NCI-H774 (cell line): ENCODE measurements at regions not wholly inside any gene's neighbourhood (a gene's known extent, or its start where the extent isn't known, plus 50 kb on each side); places are given as distances from the start of the nearest gene placed in this dataset.

Experiments used
- DNase-seq: peaks from one replicate; lab custom pipeline; 2025; lab: John Stamatoyannopoulos, UW

GRCh38 chr10:4020631-4021030 lies 235.6 kb upstream of the KLF6 start:
- no peak for DNase-seq

DNA sequence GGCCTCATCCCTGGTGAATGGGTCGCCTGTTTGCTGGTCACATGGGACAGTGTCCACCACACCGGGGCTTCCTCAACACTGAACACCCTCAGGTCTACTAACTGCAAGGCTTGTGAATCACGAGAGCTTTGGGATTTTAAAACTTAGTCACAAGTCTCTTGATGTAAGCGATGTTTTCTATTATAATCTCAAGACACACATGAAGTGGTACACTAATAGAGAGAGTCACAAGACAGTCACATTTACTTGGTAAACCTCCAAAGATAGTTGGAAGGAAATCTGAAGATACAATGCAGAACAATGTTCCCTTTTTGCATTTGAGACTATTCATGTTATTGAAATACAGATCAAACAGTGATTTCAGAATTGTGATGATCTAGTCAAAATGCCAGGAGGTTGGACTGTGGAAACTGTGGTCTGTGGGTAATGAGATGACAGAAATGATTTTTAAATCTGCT lies 233.1 kb upstream of the KLF6 start:
- no peak for DNase-seq

DNA sequence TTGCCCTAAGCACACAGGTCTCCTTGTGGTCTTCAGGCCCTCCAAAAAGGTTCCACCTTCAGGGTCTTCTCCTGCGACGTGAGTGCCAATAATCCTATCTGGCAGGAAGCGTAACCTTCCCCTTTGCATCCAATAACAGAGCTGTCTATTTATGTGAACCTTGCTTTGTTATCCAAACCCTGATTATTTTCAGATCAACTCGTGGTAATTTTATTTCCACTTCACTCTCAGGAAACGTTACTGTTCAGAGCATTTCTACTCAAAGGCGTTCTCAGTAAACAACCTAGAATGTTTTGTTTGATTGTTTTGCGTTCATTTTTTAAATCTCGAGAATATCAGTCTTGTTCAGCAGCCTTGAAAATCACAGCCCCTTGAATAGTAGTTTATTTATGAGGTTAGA lies 232.3 kb upstream of the KLF6 start:
- DNase-seq, result no peak

DNA sequence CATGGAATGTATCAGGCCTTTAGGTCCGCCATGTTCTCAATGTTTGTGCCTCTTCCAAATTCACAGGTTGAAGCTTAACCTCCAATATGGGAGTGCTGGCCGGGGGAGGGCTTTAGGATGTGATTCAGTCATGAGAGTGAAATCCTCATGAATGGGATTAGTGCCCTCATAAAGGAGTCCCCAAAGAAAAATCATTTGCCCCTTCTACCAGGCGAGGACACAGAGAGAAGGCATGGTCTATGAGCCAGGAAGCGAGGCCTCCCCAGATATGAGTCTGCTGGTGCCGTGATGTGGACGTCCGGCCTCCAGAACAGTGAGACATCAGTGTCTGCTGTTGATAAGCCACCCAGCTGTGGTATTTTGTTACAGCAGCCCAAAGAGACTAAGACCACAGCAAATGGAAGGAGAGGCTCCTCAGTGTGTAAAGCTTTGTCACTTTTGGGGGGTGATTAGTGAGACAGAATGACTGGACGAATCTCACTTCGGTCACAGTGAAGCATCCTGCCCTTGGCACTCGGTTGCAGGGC lies 231.3 kb upstream of the KLF6 start:
- DNase-seq, result no peak

DNA sequence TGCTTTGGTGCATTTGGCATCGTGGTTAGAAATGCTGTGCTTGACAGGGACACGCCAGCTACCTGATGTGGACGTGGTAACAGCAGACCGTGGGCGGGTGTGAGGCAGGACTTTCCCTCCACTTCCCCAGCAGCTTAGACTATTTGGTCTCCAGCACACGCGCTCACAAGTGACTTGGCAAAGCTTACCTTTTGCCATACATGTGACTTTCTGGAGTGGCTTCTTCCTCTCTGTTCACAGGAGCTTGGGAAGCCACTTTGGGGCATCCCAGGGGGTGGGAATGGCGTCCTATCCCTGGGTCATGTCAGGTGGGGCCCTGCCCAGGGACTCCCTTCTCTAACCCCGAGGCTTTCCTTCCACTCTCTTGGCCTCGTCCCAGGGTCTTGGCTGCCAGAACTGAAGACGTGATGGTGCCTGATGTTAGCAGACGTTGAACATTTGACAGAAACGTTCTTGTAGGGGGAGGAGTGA lies 228.7 kb upstream of the KLF6 start:
- DNase-seq, result peak; percentile 11

GRCh38 chr10:4012848-4013247 lies 227.8 kb upstream of the KLF6 start:
- DNase-seq, result no peak

DNA sequence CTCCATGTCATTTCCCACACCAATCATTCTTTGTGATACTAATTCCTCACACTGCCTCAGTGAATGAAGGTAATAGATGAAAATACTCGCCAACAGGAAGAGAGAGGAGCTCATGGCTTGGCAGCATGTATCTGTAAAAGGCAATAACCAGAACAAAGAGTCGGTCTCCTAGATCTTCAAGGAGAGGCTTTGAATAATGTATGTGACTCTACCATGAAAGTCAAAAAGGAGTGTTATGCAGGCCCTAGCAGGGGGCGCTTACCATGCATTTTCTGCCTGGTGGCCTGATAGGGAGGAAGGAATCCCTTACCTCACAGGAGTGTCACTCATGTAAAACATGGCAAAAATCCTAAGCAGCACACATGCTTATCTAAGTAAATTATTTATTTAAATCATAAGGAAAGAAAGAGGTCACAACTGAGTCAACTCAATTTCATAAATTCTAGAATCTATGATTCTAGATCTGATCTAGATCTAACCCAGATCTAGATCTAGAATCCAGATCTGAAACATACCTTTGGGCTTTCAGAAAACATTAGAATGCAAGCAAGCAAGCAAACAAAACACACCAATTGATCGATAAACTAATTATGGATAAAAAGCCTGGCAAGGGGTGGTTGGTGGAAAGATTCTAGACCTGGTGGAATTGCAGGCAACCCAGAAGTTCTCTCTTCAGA lies 226.3 kb upstream of the KLF6 start:
- no peak for DNase-seq

- DNase-seq, result no peak
These were observed 223.8 kb upstream of the KLF6 start for GRCh38 chr10:4008676-4009382.

GRCh38 chr10:4007771-4008170 lies 222.8 kb upstream of the KLF6 start:
- no peak for DNase-seq

DNA sequence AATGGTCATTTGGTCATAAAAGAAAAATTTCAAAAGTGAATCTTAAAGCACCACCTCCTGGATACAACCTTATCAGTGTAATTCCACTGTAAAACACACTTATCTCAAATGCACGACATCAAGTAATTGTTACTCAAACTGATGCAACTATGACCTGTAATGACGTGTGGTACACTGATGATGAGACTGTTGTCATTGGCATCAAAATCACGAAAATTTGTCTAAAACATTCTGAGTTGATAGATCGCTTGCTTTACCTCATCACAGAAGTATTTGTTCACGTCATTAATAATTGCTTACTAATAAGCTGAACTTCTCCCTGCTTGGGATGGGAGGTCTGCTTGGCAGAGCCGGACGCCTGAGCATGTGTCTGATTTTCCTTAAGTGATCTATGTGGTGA lies 221.8 kb upstream of the KLF6 start:
- no peak for DNase-seq

- DNase-seq, result no peak
These were observed 221.0 kb upstream of the KLF6 start for GRCh38 chr10:4006051-4006450.

- no peak for DNase-seq
These were observed 220.0 kb upstream of the KLF6 start for GRCh38 chr10:4004990-4005389.

- no peak for DNase-seq
These were observed 219.1 kb upstream of the KLF6 start for GRCh38 chr10:4004144-4004543.

DNA sequence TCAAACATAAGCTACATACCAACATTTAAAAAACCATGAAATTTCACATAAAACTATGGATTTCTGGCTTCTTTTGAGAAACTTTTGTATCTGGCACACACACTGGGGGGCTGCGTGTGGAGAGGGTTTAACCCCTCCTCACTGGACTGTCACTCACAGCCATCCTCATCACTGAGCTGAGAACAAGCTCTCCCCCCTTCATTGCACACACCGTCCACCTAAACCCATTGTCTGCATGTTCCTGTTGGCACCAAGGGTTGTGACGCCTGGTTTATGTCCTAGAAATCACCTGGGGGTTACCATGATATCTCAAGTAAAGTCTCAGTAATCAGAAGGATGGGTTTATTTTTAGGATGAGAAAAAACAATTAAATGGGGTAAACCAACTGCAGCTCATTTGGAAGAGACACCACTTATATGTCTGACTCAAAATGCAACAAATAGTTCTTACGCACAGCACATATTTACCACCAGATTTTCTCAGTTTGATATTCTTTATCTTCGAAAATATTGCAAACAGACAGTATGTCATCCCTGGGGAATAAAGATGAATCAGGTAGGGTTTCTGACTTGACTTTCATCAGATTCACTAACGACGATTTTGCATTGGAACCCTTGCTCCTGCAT lies 218.5 kb upstream of the KLF6 start:
- no peak for DNase-seq

DNA sequence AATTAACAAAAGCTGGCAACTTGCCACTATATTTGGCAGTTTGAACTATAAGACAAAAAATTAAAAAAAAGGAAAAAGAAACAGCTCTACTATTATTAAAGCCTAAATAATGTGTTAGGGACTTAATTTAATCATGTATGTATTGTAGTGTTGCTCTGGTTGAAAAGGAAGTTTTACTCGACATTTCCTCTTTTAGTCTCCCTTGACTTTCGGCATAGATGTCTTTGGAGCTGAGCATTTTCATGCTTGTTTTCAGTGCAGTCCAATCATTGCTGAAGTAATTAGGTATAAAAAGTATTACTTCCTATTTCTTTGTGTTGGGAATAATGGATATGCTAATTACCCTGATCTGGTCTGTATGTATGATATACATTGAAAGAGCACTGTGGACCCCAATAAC lies 216.8 kb upstream of the KLF6 start:
- no peak for DNase-seq

DNA sequence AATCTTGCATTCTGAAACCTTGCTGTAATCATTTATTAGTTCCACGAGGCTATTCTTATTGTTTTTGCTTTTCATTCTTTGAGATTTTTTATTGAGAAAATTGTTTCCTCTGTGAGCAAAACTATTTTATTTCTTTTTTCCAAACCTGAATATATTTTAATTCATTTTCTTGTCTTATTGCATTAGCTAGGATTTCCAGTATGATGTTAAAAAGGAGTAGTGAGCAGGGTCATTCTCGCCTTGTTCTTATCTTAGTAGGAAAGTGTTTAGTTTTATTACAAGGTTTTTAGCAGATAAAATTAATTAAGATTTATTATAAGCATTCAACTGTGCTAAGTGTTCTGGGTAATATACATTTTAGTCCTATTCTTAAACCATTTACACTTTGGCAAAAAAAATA lies 214.6 kb upstream of the KLF6 start:
- no peak for DNase-seq

DNA sequence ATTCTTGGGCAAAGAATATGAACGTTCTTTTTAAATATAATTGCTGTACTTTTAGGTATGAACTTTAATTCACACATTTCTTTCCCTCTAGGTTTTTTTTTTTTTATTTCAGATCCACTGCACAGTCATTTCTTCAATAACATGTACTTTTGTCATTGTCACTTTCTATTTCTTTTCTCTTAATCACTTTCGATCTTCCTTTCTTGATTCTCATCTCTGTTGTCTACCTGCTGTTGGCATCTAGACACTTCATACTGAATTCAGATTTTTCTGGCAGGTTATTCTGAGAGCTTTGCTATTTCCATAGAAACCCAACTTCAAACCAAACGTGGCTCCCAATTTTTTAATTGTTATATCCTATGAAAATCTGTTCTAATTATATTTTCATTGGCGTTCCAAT lies 211.7 kb upstream of the KLF6 start:
- DNase-seq, result no peak

DNA sequence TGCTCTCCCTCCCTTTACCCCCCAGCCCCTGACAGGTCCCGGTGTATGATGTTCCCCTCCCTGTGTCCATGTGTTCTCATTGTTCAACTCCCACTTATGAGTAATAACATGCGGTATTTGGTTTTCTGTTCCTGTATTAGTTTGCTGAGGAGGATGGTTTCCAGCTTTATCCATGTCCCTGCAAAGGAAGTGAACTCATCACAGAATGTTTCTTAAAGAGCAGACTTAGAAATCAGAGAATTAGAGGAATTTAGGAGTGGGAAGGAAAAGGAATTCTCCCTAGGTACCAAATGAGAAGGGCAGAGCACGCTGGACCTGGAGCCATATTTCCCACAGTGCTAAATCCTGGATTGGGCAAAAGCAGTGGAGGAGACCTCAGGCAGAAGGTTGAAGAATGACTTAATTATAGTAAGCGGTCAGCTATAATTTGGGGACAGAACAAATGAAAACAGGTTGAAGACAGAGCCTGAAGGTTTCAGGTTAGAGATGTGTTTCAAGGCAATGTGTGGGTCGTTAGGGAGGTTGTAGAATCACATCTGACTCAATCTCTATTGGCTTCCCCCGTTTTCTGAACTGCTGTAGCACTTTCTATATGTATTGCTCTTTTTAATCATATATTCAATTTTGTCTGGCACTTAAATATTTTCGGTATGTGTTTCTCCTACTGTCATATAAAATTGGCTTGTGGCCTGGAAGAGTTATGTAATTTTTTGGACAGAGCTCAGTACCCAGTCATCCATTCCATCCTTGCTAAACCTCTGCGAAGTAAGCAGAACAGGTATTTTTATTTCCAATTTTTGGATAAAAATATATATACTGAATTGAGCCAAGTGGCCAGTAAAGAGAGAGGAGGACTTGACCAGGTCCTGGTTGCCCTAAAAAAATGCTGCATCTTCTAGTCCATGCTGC lies 210.5 kb upstream of the KLF6 start:
- no peak for DNase-seq

- no peak for DNase-seq
These were observed 207.6 kb upstream of the KLF6 start for GRCh38 chr10:3992382-3993178.

GRCh38 chr10:3990307-3990706 lies 205.3 kb upstream of the KLF6 start:
- DNase-seq, result no peak
